HepG2 (cell line): ENCODE measurements at regions not wholly inside any gene's neighbourhood (a gene's known extent, or its start where the extent isn't known, plus 50 kb on each side); places are given as distances from the start of the nearest gene placed in this dataset.

Source experiments
- FOXP4 ChIP-seq: sonication (generic); formaldehyde crosslinking; IDR thresholded peaks from 2 replicates; pipeline ENCODE4 v1.4.0; 2020; ENCODE audit warnings: missing genetic modification reagents
- GPN1 ChIP-seq: sonication (generic); formaldehyde crosslinking; IDR thresholded peaks from 2 replicates; pipeline ENCODE4 v1.5.1; 2020; ENCODE audit warnings: missing genetic modification reagents, borderline replicate concordance
- GTF2F1 ChIP-seq: fragments of 150-350 bp; IDR thresholded peaks from 2 replicates; pipeline ENCODE4 v1.6.1; 2014; ENCODE audit warnings: low read length
- RAD21 ChIP-seq: fragments of 450-650 bp; formaldehyde crosslinking; IDR thresholded peaks from 2 replicates; pipeline ENCODE4 v1.5.0; 2020; ENCODE audit warnings: mild to moderate bottlenecking
- REST ChIP-seq, 2 experiments: IDR thresholded peaks; 2 replicates each; pipeline ENCODE4 v1.6.1; 2011 to 2012; ENCODE audit warnings: low read length in 2 of 2, borderline replicate concordance in 1 of 2, low read depth in 1 of 2, mild to moderate bottlenecking in 1 of 2, moderate library complexity in 1 of 2
- ZNF101 ChIP-seq: sonication (generic); formaldehyde crosslinking; IDR thresholded peaks from 2 replicates; pipeline ENCODE4 v1.4.0; 2020; ENCODE audit warnings: mild to moderate bottlenecking, low read depth, missing genetic modification reagents, borderline replicate concordance

DNA sequence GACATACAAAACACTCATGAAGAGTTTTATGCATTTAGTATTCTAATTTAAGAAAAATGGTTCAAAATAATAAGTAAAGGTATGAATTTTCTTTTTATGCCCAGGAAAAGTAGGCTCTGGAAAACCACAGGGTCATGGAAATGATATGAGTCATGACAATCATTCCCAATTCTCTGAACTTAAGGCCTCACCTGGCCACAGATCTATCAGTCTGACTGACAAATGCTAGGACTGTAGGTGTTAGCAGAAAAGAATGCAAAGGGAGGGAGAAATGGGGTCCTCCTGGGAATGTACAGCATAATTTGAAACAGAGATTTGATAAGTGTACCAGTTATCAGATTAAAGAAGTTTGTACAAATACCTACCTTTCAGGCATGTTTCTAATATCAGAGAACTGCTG lies 270.5 kb upstream of the ARSJ start:
- no peak for TF ChIP-seq FOXP4 (CRISPR knock-in tag)
- no peak for TF ChIP-seq GPN1
- no peak for TF ChIP-seq ZNF101 (CRISPR knock-in tag)
- no peak for TF ChIP-seq RAD21 (CRISPR knock-in tag)
- no peak for TF ChIP-seq GTF2F1
- TF ChIP-seq REST (IDR thresholded peaks at IDR 0.05; ENCODE audit: borderline replicate concordance in 1 of 2, low read depth in 1 of 2, low read length in 2 of 2): no peak
